K562 (cell line): ENCODE measurements at regions not wholly inside any gene's neighbourhood (a gene's known extent, or its start where the extent isn't known, plus 50 kb on each side); places are given as distances from the start of the nearest gene placed in this dataset.

Experiments used
- ATAC-seq: fragments of 200-7000 bp; cut with Tn5 transposase; 3 replicates; pipeline ENCODE4 v1.9.1; 2020; ENCODE audit warnings: moderate library complexity
- BruUV-seq: library from RNA; stranded (reverse); fragments of 400-500 nt; replicated peaks from 2 replicates; lab custom pipeline; 2021; lab: Mats Ljungman, UMichigan
- CTCF ChIA-PET: fragments of 300-600 bp; formaldehyde crosslinking; extraction: SDS; loops from one replicate; lab custom pipeline; 2021; ENCODE audit warnings: low intra/inter-chr PET ratio; lab: Yijun Ruan, JAX
- POLR2A ChIA-PET: fragments of 300-600, 350-650 bp; sonication (Branson Sonifier 250); formaldehyde crosslinking; extraction: SDS; loops from one replicate; lab custom pipeline; 2021; ENCODE audit warnings: antibody characterized with exemption, inconsistent platforms; lab: Yijun Ruan, JAX
- DNase-seq, 4 experiments: peaks; one replicate each; pipeline versions ENCODE4 v3.0.0 to v3.0.0-alpha.2; 2011 to 2018; ENCODE audit warnings: low spot score in 3 of 4, mixed read lengths in 3 of 4; ENCODE audit errors: extremely low read depth in 1 of 4
- FAIRE-seq: peaks from 2 replicates; lab custom pipeline; 2011; peaks lifted over from hg19 to GRCh38; lab: Jason Lieb, UNC
- H2AFZ ChIP-seq: 2 replicates; pipeline ENCODE4 v1.6.0; 2011; ENCODE audit warnings: low read depth, low read length, control low read depth, inconsistent platforms
- H3K27ac ChIP-seq: fragments of 200-600 bp; 3 replicates; pipeline ENCODE4 v1.8.0; 2011; ENCODE audit warnings: low read depth, mild to moderate bottlenecking, control low read depth, inconsistent platforms, low read length, moderate library complexity, mixed read lengths; ENCODE audit errors: extremely low read depth
- H3K27me3 ChIP-seq, 2 experiments: fragments of 300-600 bp in 1 of 2; 2 replicates in 1 of 2; 3 replicates in 1 of 2; pipeline versions ENCODE4 v1.6.0 to v1.8.0; 2011; ENCODE audit warnings: inconsistent platforms in 2 of 2, low read length in 2 of 2, mild to moderate bottlenecking in 1 of 2, mixed read lengths in 1 of 2, moderate library complexity in 1 of 2; ENCODE audit not compliant: control insufficient read depth in 2 of 2, insufficient read depth in 2 of 2
- H3K36me3 ChIP-seq: fragments of 300-600 bp; 3 replicates; pipeline ENCODE4 v1.8.0; 2011; ENCODE audit warnings: mild to moderate bottlenecking, low read length, inconsistent platforms; ENCODE audit not compliant: control insufficient read depth, insufficient read depth
- H3K4me1 ChIP-seq, 2 experiments: fragments of 200-600 bp in 1 of 2; replicated peaks in 1 of 2; 2 replicates in 1 of 2; 3 replicates in 1 of 2; pipeline versions ENCODE4 v1.5.1 to v1.8.0; 2011; ENCODE audit warnings: inconsistent platforms in 2 of 2, low read length in 2 of 2, mild to moderate bottlenecking in 1 of 2, mixed read lengths in 1 of 2, moderate library complexity in 1 of 2; ENCODE audit not compliant: control insufficient read depth in 2 of 2, insufficient read depth in 2 of 2
- H3K4me2 ChIP-seq: 2 replicates; pipeline ENCODE4 v1.6.1; 2011; ENCODE audit warnings: low read length, control low read depth, inconsistent platforms, mixed read lengths; ENCODE audit not compliant: insufficient read depth
- H3K4me3 ChIP-seq: fragments of 200-600 bp; sonication (generic), shearing (Covaris generic); 2 replicates; pipeline ENCODE4 v1.5.1; 2016; ENCODE audit warnings: control low read depth, inconsistent platforms
- H3K79me2 ChIP-seq: fragments of 200-600 bp; 3 replicates; pipeline ENCODE4 v1.8.0; 2011; ENCODE audit warnings: low read length, inconsistent platforms; ENCODE audit not compliant: control insufficient read depth, insufficient read depth
- H3K9ac ChIP-seq, 2 experiments: 2 replicates each; pipeline versions ENCODE4 v1.6.0 to v1.6.1; 2011; ENCODE audit warnings: low read depth in 2 of 2, low read length in 2 of 2, control low read depth in 1 of 2, inconsistent platforms in 1 of 2, mild to moderate bottlenecking in 1 of 2, mixed read lengths in 1 of 2; ENCODE audit not compliant: insufficient read depth in 1 of 2
- H3K9me1 ChIP-seq: one replicate; pipeline ENCODE4 v1.6.0; 2011; ENCODE audit warnings: inconsistent platforms, mild to moderate bottlenecking, low read length, moderate library complexity; ENCODE audit not compliant: control insufficient read depth, insufficient read depth
- H3K9me3 ChIP-seq: replicated peaks from 2 replicates; pipeline ENCODE4 v1.5.1; 2011; ENCODE audit warnings: low read depth, low read length, inconsistent platforms; ENCODE audit not compliant: control insufficient read depth, insufficient read depth
- H4K20me1 ChIP-seq: replicated peaks from 2 replicates; pipeline ENCODE4 v1.6.1; 2011; ENCODE audit warnings: low read length, inconsistent platforms, mixed read lengths; ENCODE audit not compliant: control insufficient read depth, insufficient read depth
- ATF4 ChIP-seq: fragments of 450-650 bp; formaldehyde crosslinking; IDR thresholded peaks from 2 replicates; pipeline ENCODE4 v1.4.0; 2022; ENCODE audit warnings: mild to moderate bottlenecking, moderate library complexity
- DLX4 ChIP-seq: fragments of 250-450 bp; sonication (Bioruptor Pico); IDR thresholded peaks from 2 replicates; pipeline ENCODE4 v1.6.1; 2021; ENCODE audit warnings: mild to moderate bottlenecking
- GTF2B ChIP-seq: IDR thresholded peaks from 2 replicates; pipeline ENCODE4 v1.6.1; 2011; ENCODE audit not compliant: insufficient read length; ENCODE audit errors: extremely low read depth
- HINFP ChIP-seq: fragments of 450-650 bp; conservative IDR thresholded peaks from 2 replicates; pipeline ENCODE4 v1.6.1; 2016; ENCODE audit warnings: missing genetic modification characterization, low read depth, mild to moderate bottlenecking, control low read depth, missing compliant biosample characterization
- PKNOX1 ChIP-seq: fragments of 450-650 bp; IDR thresholded peaks from 2 replicates; pipeline ENCODE4 v1.6.1; 2016
- SAP30 ChIP-seq: fragments of 200-600 bp; sonication (generic); IDR thresholded peaks from 2 replicates; pipeline ENCODE4 v1.6.1; 2012; ENCODE audit warnings: borderline replicate concordance, low read depth, mild to moderate bottlenecking, moderate library complexity, low read length, control low read depth, inconsistent platforms; ENCODE audit not compliant: insufficient read depth, poor library complexity, severe bottlenecking
- ZBTB9 ChIP-seq: fragments of 450-650 bp; formaldehyde crosslinking; IDR thresholded peaks from 2 replicates; pipeline ENCODE4 v1.4.0; 2020; ENCODE audit warnings: mild to moderate bottlenecking, moderate library complexity
- ZNF184 ChIP-seq: sonication (generic); formaldehyde crosslinking; IDR thresholded peaks from 2 replicates; pipeline ENCODE4 v1.5.0; 2020; ENCODE audit warnings: missing genetic modification reagents
- ZNF609 ChIP-seq: sonication (generic); formaldehyde crosslinking; IDR thresholded peaks from 2 replicates; pipeline ENCODE4 v1.8.1; 2023; ENCODE audit warnings: missing genetic modification reagents, mild to moderate bottlenecking, borderline replicate concordance
- ZNF76 ChIP-seq: fragments of 250-450 bp; sonication (Bioruptor Pico); IDR thresholded peaks from 2 replicates; pipeline ENCODE4 v1.4.0; 2020; ENCODE audit warnings: mild to moderate bottlenecking, moderate library complexity, borderline replicate concordance
- in situ Hi-C: fragments of 300-500 bp; cut with MboI; formaldehyde crosslinking; loops from 4 replicates; pipeline ENCODE4 v1.15.0; 2018; ENCODE audit warnings: inconsistent platforms, mixed read lengths
- intact Hi-C: fragments of 100-400 bp; cut with micrococcal nuclease; formaldehyde crosslinking; loops from 2 replicates; pipeline ENCODE4 v1.14.2; 2022

- no peaks in the 10 kb centered on the region for H3K27me3 ChIP-seq
- no peak for DNase-seq
- H3K4me2 ChIP-seq, result no peak overlapping the region
- H2AFZ ChIP-seq, result no peak overlapping the region
- no peaks in the 10 kb centered on the region for H3K36me3 ChIP-seq
- no peak overlapping the region for H3K9ac ChIP-seq
- no peak for ATAC-seq
- no peaks in the 10 kb centered on the region for H4K20me1 ChIP-seq
- in situ Hi-C loops (no loop called here), intact Hi-C loops (no loop called here)
- H3K9me3 ChIP-seq, result no peaks in the 10 kb centered on the region
- no peaks in the 10 kb centered on the region for H3K9me1 ChIP-seq
- FAIRE-seq, result no peak
- H3K4me3 ChIP-seq, result no peak overlapping the region
- BruUV-seq, result no TSS peak
- ChIA-PET POLR2A (no interaction called here), CTCF (no interaction called here)
- no peak overlapping the region for H3K27ac ChIP-seq
- no peaks in the 10 kb centered on the region for H3K79me2 ChIP-seq
- H3K4me1 ChIP-seq, result no peaks in the 10 kb centered on the region
- TF ChIP-seq ZNF184 (no peak), SAP30 (no peak), ATF4 (CRISPR knock-in tag) (no peak), GTF2B (no peak), ZBTB9 (CRISPR knock-in tag) (no peak), ZNF609 (CRISPR knock-in tag) (no peak), DLX4 (CRISPR knock-in tag) (no peak), HINFP (tag) (no peak), PKNOX1 (no peak), ZNF76 (CRISPR knock-in tag) (no peak)
These were observed 1244.3 kb downstream of the RAPGEF2 start for GRCh38 chr4:160347197-160347596.
